ENCODE measurements at regions not wholly inside any gene's neighbourhood (a gene's known extent, or its start where the extent isn't known, plus 50 kb on each side); places are given as distances from the start of the nearest gene placed in this dataset.
"Not testable (repeated sequence)": the region's sequence is repeated elsewhere in the genome, so short reads cannot be mapped to it uniquely, and the experiment has no call there.

- not testable (repeated sequence) for TF ChIP-seq CTCF (IDR thresholded peaks at IDR 0.05); SIN3A (IDR thresholded peaks at IDR 0.05; ENCODE audit: borderline replicate concordance, low read depth, low read length); MEF2A (IDR thresholded peaks at IDR 0.05; ENCODE audit: borderline replicate concordance, low read depth); GATA2 (CRISPR knock-in tag; IDR thresholded peaks at IDR 0.05); REST (IDR thresholded peaks at IDR 0.05; ENCODE audit: low read depth, low read length); MAX (IDR thresholded peaks at IDR 0.05; ENCODE audit: low read depth); EZH2phosphoT487 (IDR thresholded peaks at IDR 0.05; ENCODE audit: borderline replicate concordance, low read depth)
Observed at GRCh38 chr3:71925511-71926261, 140.7 kb upstream of the PROK2 start.
